Stimulated activated CD8-positive, alpha-beta memory T cell treated with anti-CD3 and anti-CD28 coated beads, Interleukin-15, amount 100 ng/mL, for 48 hours (primary cell): ENCODE measurements at regions not wholly inside any gene's neighbourhood (a gene's known extent, or its start where the extent isn't known, plus 50 kb on each side); places are given as distances from the start of the nearest gene placed in this dataset.
"Not testable (repeated sequence)": the region's sequence is repeated elsewhere in the genome, so short reads cannot be mapped to it uniquely, and the experiment has no call there.

Source experiments
- DNase-seq, 2 donors: peaks; one replicate each; pipeline ENCODE4 v3.0.0-alpha.2; 2020; ENCODE audit warnings: low read depth in 2 of 2

GRCh38 chr3:139113993-139114375 lies 69.3 kb upstream of the PRR23C start:
- DNase-seq = no peak

- DNase-seq = not testable (repeated sequence)
Observed at GRCh38 chr3:139116631-139117030, 71.9 kb upstream of the PRR23C start.

GRCh38 chr3:139117136-139117675 lies 72.5 kb upstream of the PRR23C start:
- no peak for DNase-seq

GRCh38 chr3:139117883-139118760 lies 73.4 kb upstream of the PRR23C start:
- no peak for DNase-seq

- no peak for DNase-seq
Observed at GRCh38 chr3:139118835-139119234, 74.1 kb upstream of the PRR23C start.

- DNase-seq = no peak
Observed at GRCh38 chr3:139119331-139120025, 74.8 kb upstream of the PRR23C start.

GRCh38 chr3:139120086-139121056 lies 75.7 kb upstream of the PRR23C start:
- DNase-seq = no peak

GRCh38 chr3:139121513-139122220 lies 77.0 kb upstream of the PRR23C start:
- DNase-seq = no peak

GRCh38 chr3:139122221-139122581 lies 77.5 kb upstream of the PRR23C start:
- no peak for DNase-seq

GRCh38 chr3:139122612-139123011 lies 77.9 kb upstream of the PRR23C start:
- no peak for DNase-seq

GRCh38 chr3:139123377-139124095 lies 78.8 kb upstream of the PRR23C start:
- DNase-seq = no peak

- no peak for DNase-seq
Observed at GRCh38 chr3:139124197-139124596, 79.5 kb upstream of the PRR23C start.

GRCh38 chr3:139127101-139127500 lies 82.4 kb upstream of the PRR23C start:
- DNase-seq = no peak

- DNase-seq = not testable (repeated sequence)
Observed at GRCh38 chr3:139127629-139128028, 82.9 kb upstream of the PRR23C start.

- DNase-seq = no peak
Observed at GRCh38 chr3:139128803-139129202, 84.1 kb upstream of the PRR23C start.

- no peak for DNase-seq
Observed at GRCh38 chr3:139129892-139130291, 85.2 kb upstream of the PRR23C start.

- no peak for DNase-seq
Observed at GRCh38 chr3:139130390-139131140, 85.9 kb upstream of the PRR23C start.

GRCh38 chr3:139131951-139132350 lies 87.3 kb upstream of the PRR23C start:
- DNase-seq = no peak

- no peak for DNase-seq
Observed at GRCh38 chr3:139132976-139133375, 88.3 kb upstream of the PRR23C start.
